ENCODE measurements at regions not wholly inside any gene's neighbourhood (a gene's known extent, or its start where the extent isn't known, plus 50 kb on each side); places are given as distances from the start of the nearest gene placed in this dataset.

DNA sequence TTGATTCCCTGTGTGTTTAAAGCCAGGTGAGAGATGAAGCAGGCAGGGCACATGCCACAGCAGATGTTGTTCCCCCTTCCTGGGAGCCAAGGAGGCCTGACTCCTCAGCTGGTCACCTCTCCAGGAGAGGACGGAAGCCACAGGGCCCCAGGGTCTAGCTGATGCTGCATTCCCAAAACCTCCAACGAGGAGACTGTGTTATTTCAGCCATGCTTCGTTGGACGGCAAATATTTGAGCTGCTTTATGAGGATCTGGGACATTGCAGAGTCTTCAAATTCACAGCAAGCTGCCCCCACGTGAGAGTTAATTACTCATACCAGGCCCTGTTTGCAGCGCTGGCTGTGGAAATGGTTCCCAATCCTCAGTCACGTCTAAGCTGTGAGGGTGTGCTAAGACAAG lies 85.3 kb downstream of the CDC7 start:
- Histone ChIP-seq H2AFZ (ENCODE audit: low read length) (no peak overlapping the region), H3K9me3 (ENCODE audit: low read length) (no peaks in the 10 kb centered on the region), H3K4me3 (ENCODE audit: low read depth, low read length, poor library complexity, severe bottlenecking) (no peak overlapping the region), H3K4me2 (ENCODE audit: low read length) (no peak overlapping the region), H3K4me1 (ENCODE audit: insufficient read depth, low read length, poor library complexity, severe bottlenecking) (peaks cover 8% of the 10 kb centered on the region), H3K27ac (ENCODE audit: low read depth, low read length, poor library complexity, severe bottlenecking) (no peak overlapping the region), H3K79me2 (ENCODE audit: insufficient read depth, low read depth, low read length) (no peaks in the 10 kb centered on the region), H3K36me3 (ENCODE audit: insufficient read depth, low read length) (no peaks in the 10 kb centered on the region), H3K9me2 (ENCODE audit: insufficient read depth, low read length) (no peaks in the 10 kb centered on the region), H4K20me1 (ENCODE audit: insufficient read depth, low read length) (no peaks in the 10 kb centered on the region)
- CTCF ChIA-PET (ENCODE audit: unreplicated experiment), result no interaction called here
- TF ChIP-seq CTCF (conservative IDR thresholded peaks at IDR 0.05; ENCODE audit: low read length) (no peak), EZH2phosphoT487 (IDR thresholded peaks at IDR 0.05; ENCODE audit: borderline replicate concordance, low read depth, low read length) (no peak)
- no peak for DNase-seq (ENCODE audit: low spot score)
- POLR2A ChIA-PET, result no interaction called here
- BruUV-seq (replicated peaks), result no TSS peak
- intact Hi-C loops (cut with micrococcal nuclease; ENCODE audit: unreplicated experiment), result no loop called here

GRCh38 chr1:91589437-91589836 lies 88.8 kb downstream of the CDC7 start:
- no peak for DNase-seq (ENCODE audit: low spot score)
- H3K4me2 ChIP-seq (ENCODE audit: low read length), result no peak overlapping the region
- H3K4me1 ChIP-seq (ENCODE audit: insufficient read depth, low read length, poor library complexity, severe bottlenecking), result peaks cover 3% of the 10 kb centered on the region
- no peak overlapping the region for H3K4me3 ChIP-seq (ENCODE audit: low read depth, low read length, poor library complexity, severe bottlenecking)
- no peaks in the 10 kb centered on the region for H4K20me1 ChIP-seq (ENCODE audit: insufficient read depth, low read length)
- intact Hi-C loops (cut with micrococcal nuclease; ENCODE audit: unreplicated experiment), result no loop called here
- no peaks in the 10 kb centered on the region for H3K36me3 ChIP-seq (ENCODE audit: insufficient read depth, low read length)
- H3K9me3 ChIP-seq (ENCODE audit: low read length), result no peaks in the 10 kb centered on the region
- ChIA-PET CTCF (ENCODE audit: unreplicated experiment) (no interaction called here), POLR2A (no interaction called here)
- BruUV-seq (replicated peaks), result no TSS peak
- no peak overlapping the region for H3K27ac ChIP-seq (ENCODE audit: low read depth, low read length, poor library complexity, severe bottlenecking)
- no peaks in the 10 kb centered on the region for H3K79me2 ChIP-seq (ENCODE audit: insufficient read depth, low read depth, low read length)
- H2AFZ ChIP-seq (ENCODE audit: low read length), result no peak overlapping the region
- H3K9me2 ChIP-seq (ENCODE audit: insufficient read depth, low read length), result no peaks in the 10 kb centered on the region
- TF ChIP-seq EZH2phosphoT487 (IDR thresholded peaks at IDR 0.05; ENCODE audit: borderline replicate concordance, low read depth, low read length), result no peak
- no peak for TF ChIP-seq CTCF (conservative IDR thresholded peaks at IDR 0.05; ENCODE audit: low read length)

GRCh38 chr1:91591175-91591974 lies 90.7 kb downstream of the CDC7 start:
- Histone ChIP-seq H3K4me2 (ENCODE audit: low read length) (no peak overlapping the region), H4K20me1 (ENCODE audit: insufficient read depth, low read length) (no peaks in the 10 kb centered on the region)
- BruUV-seq (replicated peaks), result no TSS peak

More at GRCh38 chr1:91591175-91591974, 90.7 kb downstream of the CDC7 start:
- Histone ChIP-seq H3K9me3 (ENCODE audit: low read length) (no peaks in the 10 kb centered on the region), H3K4me3 (ENCODE audit: low read depth, low read length, poor library complexity, severe bottlenecking) (no peak overlapping the region), H3K36me3 (ENCODE audit: insufficient read depth, low read length) (no peaks in the 10 kb centered on the region), H3K27ac (ENCODE audit: low read depth, low read length, poor library complexity, severe bottlenecking) (no peak overlapping the region), H2AFZ (ENCODE audit: low read length) (no peak overlapping the region), H3K4me1 (ENCODE audit: insufficient read depth, low read length, poor library complexity, severe bottlenecking) (no peaks in the 10 kb centered on the region), H3K79me2 (ENCODE audit: insufficient read depth, low read depth, low read length) (no peaks in the 10 kb centered on the region), H3K9me2 (ENCODE audit: insufficient read depth, low read length) (no peaks in the 10 kb centered on the region)
- DNase-seq (ENCODE audit: low spot score), result no peak
- CTCF ChIA-PET (ENCODE audit: unreplicated experiment), result no interaction called here
- POLR2A ChIA-PET, result no interaction called here
- intact Hi-C loops (cut with micrococcal nuclease; ENCODE audit: unreplicated experiment), result no loop called here
- TF ChIP-seq CTCF (conservative IDR thresholded peaks at IDR 0.05; ENCODE audit: low read length), result no peak
- no peak for TF ChIP-seq EZH2phosphoT487 (IDR thresholded peaks at IDR 0.05; ENCODE audit: borderline replicate concordance, low read depth, low read length)

All from OCI-LY7 (cell line).